RWPE2 (cell line): ENCODE measurements at regions not wholly inside any gene's neighbourhood (a gene's known extent, or its start where the extent isn't known, plus 50 kb on each side); places are given as distances from the start of the nearest gene placed in this dataset.

Experiments
- ATAC-seq: fragments of 200-7000 bp; cut with Tn5 transposase; 3 replicates; pipeline ENCODE4 v1.9.1; 2021; ENCODE audit warnings: low read depth
- DNase-seq: peaks from one replicate; pipeline ENCODE4 v3.0.0-alpha.2; 2020; ENCODE audit warnings: low spot score
- H3K27ac ChIP-seq: fragments of 450-650 bp; 2 replicates; pipeline ENCODE4 v1.5.1; 2017; ENCODE audit warnings: mild to moderate bottlenecking; ENCODE audit not compliant: poor library complexity, severe bottlenecking
- H3K27me3 ChIP-seq: fragments of 250-450 bp; sonication (Bioruptor Pico); 2 replicates; pipeline ENCODE4 v1.5.1; 2021; ENCODE audit warnings: mild to moderate bottlenecking, moderate library complexity; ENCODE audit not compliant: insufficient read depth, poor library complexity, severe bottlenecking
- H3K36me3 ChIP-seq: fragments of 250-450 bp; sonication (Bioruptor Pico); 2 replicates; pipeline ENCODE4 v1.5.1; 2020; ENCODE audit warnings: low read depth, mild to moderate bottlenecking, moderate library complexity
- H3K4me1 ChIP-seq: fragments of 250-450 bp; sonication (Bioruptor Pico); 2 replicates; pipeline ENCODE4 v1.5.1; 2021; ENCODE audit warnings: mild to moderate bottlenecking, moderate library complexity; ENCODE audit not compliant: insufficient read depth, poor library complexity, severe bottlenecking
- H3K4me3 ChIP-seq: fragments of 250-450 bp; sonication (Bioruptor Pico); 2 replicates; pipeline ENCODE4 v1.5.1; 2021; ENCODE audit warnings: mild to moderate bottlenecking, moderate library complexity; ENCODE audit not compliant: severe bottlenecking
- H3K9me3 ChIP-seq: fragments of 250-450 bp; sonication (Bioruptor Pico); 2 replicates; pipeline ENCODE4 v1.5.1; 2021; ENCODE audit warnings: mild to moderate bottlenecking, moderate library complexity; ENCODE audit not compliant: severe bottlenecking
- CTCF ChIP-seq: fragments of 450-650 bp; IDR thresholded peaks from one replicate; pipeline ENCODE4 v1.5.1; 2017; ENCODE audit warnings: mild to moderate bottlenecking, moderate library complexity; ENCODE audit not compliant: poor library complexity, severe bottlenecking

- ATAC-seq (no peak), DNase-seq (no peak)
- no peak overlapping the region for H3K27ac ChIP-seq
- no peak overlapping the region for H3K4me3 ChIP-seq
- no peaks in the 10 kb centered on the region for H3K36me3 ChIP-seq
- H3K27me3 ChIP-seq = peaks cover 2% of the 10 kb centered on the region
- TF ChIP-seq CTCF = peak; percentile 38
- H3K4me1 ChIP-seq = no peaks in the 10 kb centered on the region
- no peaks in the 10 kb centered on the region for H3K9me3 ChIP-seq
Observed at GRCh38 chr5:18113721-18114120, 479.5 kb downstream of the TAF11L14 start.

DNA sequence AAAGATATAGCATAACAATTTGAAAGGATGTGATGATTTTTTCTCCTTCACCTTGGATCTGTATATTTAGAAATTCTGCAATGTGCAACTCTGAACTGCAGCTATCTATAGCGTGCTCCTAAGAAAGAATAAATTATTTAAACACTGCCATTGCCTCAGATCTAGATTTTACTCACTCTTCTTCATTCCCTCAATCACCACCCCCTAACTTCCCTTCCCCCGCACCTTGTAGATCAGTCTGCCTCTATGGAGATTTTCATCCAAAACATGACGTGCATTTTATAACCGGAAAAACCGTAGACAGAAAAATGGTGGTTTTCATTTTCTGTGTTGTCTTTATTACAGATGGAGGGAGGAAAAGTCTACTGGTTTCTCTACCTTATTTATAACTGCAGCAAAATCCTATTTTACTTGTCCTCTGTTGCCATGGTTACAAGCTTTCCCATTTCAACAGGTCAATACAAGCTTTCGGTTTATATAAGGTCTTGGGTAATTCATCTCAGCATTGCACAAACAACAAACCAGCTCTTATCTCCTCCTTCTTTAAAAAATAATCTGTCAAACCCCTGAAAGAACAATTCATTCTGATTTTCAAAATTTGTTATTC lies 480.0 kb downstream of the TAF11L14 start:
- H3K27ac ChIP-seq = no peak overlapping the region
- H3K4me3 ChIP-seq = no peak overlapping the region
- ATAC-seq = no peak
- DNase-seq = no peak
- no peaks in the 10 kb centered on the region for H3K4me1 ChIP-seq
- no peaks in the 10 kb centered on the region for H3K36me3 ChIP-seq
- no peak for TF ChIP-seq CTCF
- H3K9me3 ChIP-seq = no peaks in the 10 kb centered on the region
- H3K27me3 ChIP-seq = peaks cover 2% of the 10 kb centered on the region

- no peak overlapping the region for H3K4me3 ChIP-seq
- DNase-seq (no peak), ATAC-seq (no peak)
- no peaks in the 10 kb centered on the region for H3K36me3 ChIP-seq
- no peaks in the 10 kb centered on the region for H3K4me1 ChIP-seq
- no peaks in the 10 kb centered on the region for H3K9me3 ChIP-seq
- H3K27me3 ChIP-seq = peaks cover 2% of the 10 kb centered on the region
- no peak for TF ChIP-seq CTCF
- no peak overlapping the region for H3K27ac ChIP-seq
Observed at GRCh38 chr5:18117968-18118367, 483.7 kb downstream of the TAF11L14 start.

DNA sequence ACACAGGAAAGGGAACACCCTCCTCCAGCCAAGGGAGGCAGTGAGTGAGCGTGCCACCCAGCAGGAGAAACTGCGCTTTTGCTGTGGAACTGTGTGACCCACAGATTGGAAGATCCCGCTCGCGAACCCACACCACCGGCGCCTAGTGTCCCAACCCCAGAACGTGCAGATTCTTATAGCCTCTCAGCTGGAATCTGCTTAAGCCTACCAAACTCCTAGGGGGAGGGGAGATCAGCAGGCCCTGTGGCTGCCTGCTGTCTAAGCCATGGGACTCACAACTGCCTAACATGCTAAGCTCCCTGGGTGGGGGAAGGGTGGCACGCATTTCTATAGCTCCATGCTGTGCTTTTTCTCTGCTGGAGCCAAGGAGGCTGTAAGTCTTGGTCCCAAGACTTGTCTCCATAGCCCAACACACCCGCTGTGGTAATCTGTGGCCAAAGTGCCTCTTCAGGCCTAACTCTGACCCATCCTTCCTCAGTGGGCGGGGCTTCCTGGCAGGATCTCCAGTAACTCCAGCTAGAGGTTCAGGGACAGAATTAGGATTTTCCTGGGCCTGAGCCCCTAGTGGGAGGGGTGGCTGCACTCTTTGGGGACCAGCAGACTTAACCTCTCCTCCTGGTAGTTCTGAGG lies 485.0 kb downstream of the TAF11L14 start:
- H3K27me3 ChIP-seq = no peaks in the 10 kb centered on the region
- no peak overlapping the region for H3K4me3 ChIP-seq
- H3K9me3 ChIP-seq = no peaks in the 10 kb centered on the region
- no peak overlapping the region for H3K27ac ChIP-seq
- no peak for TF ChIP-seq CTCF
- H3K4me1 ChIP-seq = no peaks in the 10 kb centered on the region
- ATAC-seq (no peak), DNase-seq (no peak)
- no peaks in the 10 kb centered on the region for H3K36me3 ChIP-seq

- no peak for ATAC-seq
- no peak overlapping the region for H3K4me3 ChIP-seq
- DNase-seq = no peak
- H3K27me3 ChIP-seq = no peaks in the 10 kb centered on the region
- no peaks in the 10 kb centered on the region for H3K4me1 ChIP-seq
- no peaks in the 10 kb centered on the region for H3K9me3 ChIP-seq
- H3K36me3 ChIP-seq = no peaks in the 10 kb centered on the region
- no peak for TF ChIP-seq CTCF
- H3K27ac ChIP-seq = no peak overlapping the region
Observed at GRCh38 chr5:18141222-18141621, 507.0 kb downstream of the TAF11L14 start.
